H1 (cell line): ENCODE measurements at regions not wholly inside any gene's neighbourhood (a gene's known extent, or its start where the extent isn't known, plus 50 kb on each side); places are given as distances from the start of the nearest gene placed in this dataset.

ENCODE experiments used
- CHD2 ChIP-seq: IDR thresholded peaks from 2 replicates; pipeline ENCODE4 v1.6.1; 2012; ENCODE audit warnings: low read length, improper control_type of control experiment
- CTCF ChIP-seq, 3 experiments: IDR thresholded peaks; 1 replicate in 2 of 3; 2 replicates in 1 of 3; pipeline versions ENCODE4 v1.5.1 to v1.6.1; 2011; ENCODE audit warnings: low read length in 3 of 3, mild to moderate bottlenecking in 3 of 3, inconsistent platforms in 2 of 3, low read depth in 1 of 3, moderate library complexity in 1 of 3; ENCODE audit not compliant: insufficient read depth in 1 of 3; ENCODE audit errors: control extremely low read depth in 1 of 3
- EZH2 ChIP-seq: fragments of 200-600 bp; sonication (generic); IDR thresholded peaks from 2 replicates; pipeline ENCODE4 v1.7.1; 2012; ENCODE audit warnings: low read depth, mild to moderate bottlenecking, moderate library complexity, low read length, inconsistent platforms; ENCODE audit not compliant: severe bottlenecking
- JUND ChIP-seq: IDR thresholded peaks from 2 replicates; pipeline ENCODE4 v1.6.1; 2011; ENCODE audit warnings: mild to moderate bottlenecking, improper control_type of control experiment, low read length
- MAX ChIP-seq: IDR thresholded peaks from 2 replicates; pipeline ENCODE4 v1.6.1; 2012; ENCODE audit warnings: inconsistent platforms
- NRF1 ChIP-seq: IDR thresholded peaks from 2 replicates; pipeline ENCODE4 v1.6.1; 2011; ENCODE audit warnings: mild to moderate bottlenecking, low read depth, low read length, improper control_type of control experiment
- POLR2A ChIP-seq, 2 experiments: IDR thresholded peaks; 1 replicate in 1 of 2; 2 replicates in 1 of 2; pipeline ENCODE4 v1.6.1; 2011; ENCODE audit warnings: low read depth in 2 of 2, low read length in 2 of 2, mild to moderate bottlenecking in 2 of 2; ENCODE audit errors: control extremely low read depth in 1 of 2
- POLR2AphosphoS5 ChIP-seq: IDR thresholded peaks from 2 replicates; pipeline ENCODE4 v1.6.1; 2011; ENCODE audit warnings: low read depth, low read length
- POU5F1 ChIP-seq: IDR thresholded peaks from 2 replicates; pipeline ENCODE4 v1.6.1; 2011; ENCODE audit warnings: low read depth, mild to moderate bottlenecking, low read length, moderate library complexity
- SAP30 ChIP-seq: fragments of 300-600 bp; sonication (generic); IDR thresholded peaks from 2 replicates; pipeline ENCODE4 v1.7.1; 2012; ENCODE audit warnings: low read length, moderate library complexity, mild to moderate bottlenecking, inconsistent platforms; ENCODE audit not compliant: insufficient read depth, insufficient replicate concordance
- SIN3A ChIP-seq, 2 experiments: IDR thresholded peaks in 1 of 2; conservative IDR thresholded peaks in 1 of 2; 2 replicates each; pipeline ENCODE4 v1.6.1; 2011 to 2012; ENCODE audit warnings: low read length in 2 of 2, improper control_type of control experiment in 1 of 2, low read depth in 1 of 2, mild to moderate bottlenecking in 1 of 2
- SP1 ChIP-seq: IDR thresholded peaks from 2 replicates; pipeline ENCODE4 v1.6.1; 2011; ENCODE audit warnings: low read depth, low read length
- SUZ12 ChIP-seq: fragments of 200-600 bp; sonication (generic); IDR thresholded peaks from 2 replicates; pipeline ENCODE4 v1.6.1; 2012; ENCODE audit warnings: mild to moderate bottlenecking, inconsistent platforms, low read length, moderate library complexity, mixed read lengths
- USF2 ChIP-seq: IDR thresholded peaks from 2 replicates; pipeline ENCODE4 v1.6.1; 2011; ENCODE audit warnings: low read length, improper control_type of control experiment

DNA sequence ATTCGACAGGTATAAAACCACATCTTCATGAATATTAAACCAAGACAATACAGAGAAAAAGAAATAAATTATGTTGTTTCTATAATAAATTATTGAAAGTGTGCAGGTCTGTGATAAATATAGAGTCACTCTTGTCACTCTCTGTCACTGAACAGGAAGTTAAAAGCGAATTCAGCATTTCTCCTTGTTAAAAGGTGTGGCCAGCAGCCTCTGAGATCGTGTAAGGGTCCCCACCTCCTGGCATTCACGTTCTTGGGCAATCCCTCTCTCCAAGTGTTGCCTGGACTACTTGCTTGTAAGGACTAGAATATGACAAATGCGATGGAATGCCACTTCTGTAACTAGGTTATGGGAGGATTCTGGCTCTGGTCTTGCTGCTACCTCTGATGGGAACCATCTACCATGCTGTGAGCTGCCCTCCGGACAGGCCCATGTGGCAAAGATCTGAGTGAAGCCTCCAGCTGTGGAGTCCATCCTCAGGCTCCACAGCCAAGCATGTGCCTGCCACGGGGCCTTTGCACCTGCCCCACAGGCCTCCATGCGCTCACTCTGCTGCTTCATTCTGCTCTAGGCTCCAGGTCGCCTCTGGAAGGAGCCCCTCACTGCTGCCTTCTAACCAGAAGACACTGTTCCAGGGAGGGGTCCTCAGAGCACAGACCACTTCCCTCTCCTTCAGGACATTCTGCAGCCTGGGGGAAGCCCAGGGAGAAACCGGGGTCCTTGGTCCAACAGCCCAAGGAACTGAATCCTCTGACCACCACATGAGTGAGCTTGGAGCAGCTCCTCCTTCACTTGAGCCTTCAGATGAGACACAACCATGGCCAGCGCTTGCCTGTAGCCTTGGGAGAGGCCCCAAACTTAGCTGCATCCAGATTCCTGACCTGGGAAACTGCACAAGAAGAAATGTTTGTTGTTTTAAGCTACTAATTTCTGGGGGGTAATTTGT is 202.9 kb upstream of the HDAC4 start:
- TF ChIP-seq SAP30: no peak
- no peak for TF ChIP-seq SP1
- no peak for TF ChIP-seq USF2
- TF ChIP-seq MAX: no peak
- TF ChIP-seq CTCF (IDR thresholded peaks at IDR 0.05; ENCODE audit: control extremely low read depth in 1 of 3, insufficient read depth in 1 of 3, low read depth in 1 of 3, low read length in 3 of 3): no peak
- TF ChIP-seq POLR2A (IDR thresholded peaks at IDR 0.05; ENCODE audit: control extremely low read depth in 1 of 2, low read depth in 2 of 2, low read length in 2 of 2): no peak
- TF ChIP-seq POU5F1: no peak
- TF ChIP-seq EZH2: no peak
- no peak for TF ChIP-seq SIN3A (conservative IDR thresholded peaks at IDR 0.05 in 1 of 2, IDR thresholded peaks at IDR 0.05 in 1 of 2; ENCODE audit: low read depth in 1 of 2, low read length in 2 of 2)
- no peak for TF ChIP-seq POLR2AphosphoS5
- TF ChIP-seq CHD2: no peak
- no peak for TF ChIP-seq NRF1
- no peak for TF ChIP-seq JUND
- no peak for TF ChIP-seq SUZ12
